Osteocyte (in vitro differentiated cells): ENCODE measurements at regions not wholly inside any gene's neighbourhood (a gene's known extent, or its start where the extent isn't known, plus 50 kb on each side); places are given as distances from the start of the nearest gene placed in this dataset.
A peak's percentile ranks its signal among the peaks of the same experiment; 100 is the strongest.

Source experiments
- DNase-seq: peaks from one replicate; pipeline ENCODE4 v3.0.0; 2021; ENCODE audit warnings: mixed read lengths; ENCODE audit not compliant: unreplicated experiment; ENCODE audit errors: extremely low spot score
- H3K27ac Mint-ChIP-seq: one replicate; pipeline ENCODE4 v1.8.0; 2021; ENCODE audit warnings: mild to moderate bottlenecking, mixed read lengths; ENCODE audit not compliant: unreplicated experiment
- H3K27me3 Mint-ChIP-seq: one replicate; pipeline ENCODE4 v1.8.0; 2021; ENCODE audit warnings: mixed read lengths; ENCODE audit not compliant: unreplicated experiment
- H3K36me3 Mint-ChIP-seq: one replicate; pipeline ENCODE4 v1.8.0; 2021; ENCODE audit warnings: mixed read lengths; ENCODE audit not compliant: unreplicated experiment
- H3K4me1 Mint-ChIP-seq: one replicate; pipeline ENCODE4 v1.8.0; 2021; ENCODE audit warnings: mixed read lengths; ENCODE audit not compliant: unreplicated experiment
- H3K4me3 Mint-ChIP-seq: one replicate; pipeline ENCODE4 v1.8.0; 2021; ENCODE audit warnings: mild to moderate bottlenecking, moderate library complexity, mixed read lengths; ENCODE audit not compliant: unreplicated experiment
- H3K9me3 Mint-ChIP-seq: one replicate; pipeline ENCODE4 v1.8.0; 2021; ENCODE audit warnings: mixed read lengths; ENCODE audit not compliant: unreplicated experiment
- CTCF ChIP-seq: fragments of 200-600 bp; sonication (generic); IDR thresholded peaks from 2 replicates; pipeline ENCODE4 v1.5.0; 2021; ENCODE audit warnings: antibody characterized with exemption, mild to moderate bottlenecking, moderate library complexity

GRCh38 chr17:5962371-5962770 lies 107.8 kb upstream of the WSCD1 start:
- Mint-ChIP-seq H3K36me3 (no peaks in the 10 kb centered on the region), H3K27ac (no peak overlapping the region), H3K27me3 (peaks cover 22% of the 10 kb centered on the region), H3K4me1 (no peaks in the 10 kb centered on the region), H3K9me3 (peaks cover 8% of the 10 kb centered on the region), H3K4me3 (no peak overlapping the region)
- TF ChIP-seq CTCF: no peak
- DNase-seq: peak; percentile 46

- no peak for DNase-seq
- peaks cover 10% of the 10 kb centered on the region for H3K27me3 Mint-ChIP-seq
- no peaks in the 10 kb centered on the region for H3K36me3 Mint-ChIP-seq
- H3K9me3 Mint-ChIP-seq: peaks cover 19% of the 10 kb centered on the region
- no peak overlapping the region for H3K27ac Mint-ChIP-seq
- TF ChIP-seq CTCF: no peak
- no peak overlapping the region for H3K4me3 Mint-ChIP-seq
- no peaks in the 10 kb centered on the region for H3K4me1 Mint-ChIP-seq
Observed at GRCh38 chr17:5971969-5972368, 98.2 kb upstream of the WSCD1 start.

- no peak for DNase-seq
- Mint-ChIP-seq H3K36me3 (no peaks in the 10 kb centered on the region), H3K27ac (no peak overlapping the region), H3K9me3 (peaks cover 12% of the 10 kb centered on the region), H3K27me3 (peaks cover 16% of the 10 kb centered on the region), H3K4me3 (no peak overlapping the region), H3K4me1 (no peaks in the 10 kb centered on the region)
- TF ChIP-seq CTCF: no peak
Observed at GRCh38 chr17:5973410-5973809, 96.8 kb upstream of the WSCD1 start.

GRCh38 chr17:5975661-5976060 lies 94.5 kb upstream of the WSCD1 start:
- H3K4me3 Mint-ChIP-seq: no peak overlapping the region
- no peaks in the 10 kb centered on the region for H3K4me1 Mint-ChIP-seq
- peaks cover 6% of the 10 kb centered on the region for H3K9me3 Mint-ChIP-seq
- TF ChIP-seq CTCF: no peak
- no peak for DNase-seq
- peaks cover 21% of the 10 kb centered on the region for H3K27me3 Mint-ChIP-seq
- no peaks in the 10 kb centered on the region for H3K36me3 Mint-ChIP-seq
- H3K27ac Mint-ChIP-seq: no peak overlapping the region

DNA sequence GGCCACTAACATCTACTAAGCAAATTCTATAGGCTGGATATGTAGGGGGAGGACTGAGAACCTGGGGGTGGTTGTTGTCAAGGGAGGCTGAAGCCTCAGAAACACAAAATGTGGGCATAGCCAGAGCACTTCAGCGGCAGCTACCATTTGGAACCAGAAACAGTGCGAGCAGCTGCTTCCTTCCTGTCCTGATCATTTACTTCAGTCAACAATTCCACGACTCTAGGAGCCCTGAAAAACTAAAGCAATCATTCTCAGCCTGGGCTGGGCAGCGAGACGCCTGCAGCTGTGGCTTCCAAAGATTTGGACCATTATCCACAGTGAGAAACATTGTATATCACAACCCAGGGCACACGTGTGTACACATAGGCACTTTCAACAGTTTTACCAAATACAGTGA lies 93.9 kb upstream of the WSCD1 start:
- Mint-ChIP-seq H3K4me1 (no peaks in the 10 kb centered on the region), H3K27ac (no peak overlapping the region), H3K36me3 (no peaks in the 10 kb centered on the region), H3K9me3 (peaks cover 6% of the 10 kb centered on the region), H3K27me3 (peaks cover 21% of the 10 kb centered on the region), H3K4me3 (no peak overlapping the region)
- no peak for DNase-seq
- TF ChIP-seq CTCF: no peak
